Muscle layer of duodenum (tissue), 2 donors: ENCODE measurements at regions not wholly inside any gene's neighbourhood (a gene's known extent, or its start where the extent isn't known, plus 50 kb on each side); places are given as distances from the start of the nearest gene placed in this dataset.

Experiments
- H3K27ac ChIP-seq: one replicate; pipeline ENCODE4 v1.7.0; 2013; ENCODE audit warnings: mild to moderate bottlenecking, low read length
- H3K27me3 ChIP-seq: one replicate; pipeline ENCODE4 v1.7.0; 2013; ENCODE audit warnings: low read depth, mild to moderate bottlenecking, control low read depth, low read length
- H3K36me3 ChIP-seq, 2 donors: one replicate each; pipeline ENCODE4 v1.7.0; 2013; ENCODE audit warnings: low read length in 2 of 2, control low read depth in 1 of 2, mild to moderate bottlenecking in 1 of 2; ENCODE audit not compliant: insufficient read depth in 2 of 2, control insufficient read depth in 1 of 2
- H3K4me1 ChIP-seq, 2 donors: one replicate each; pipeline ENCODE4 v1.7.0; 2013; ENCODE audit warnings: low read length in 2 of 2, mild to moderate bottlenecking in 2 of 2, control low read depth in 1 of 2, moderate library complexity in 1 of 2; ENCODE audit not compliant: insufficient read depth in 2 of 2, control insufficient read depth in 1 of 2
- H3K4me3 ChIP-seq, 2 donors: one replicate each; pipeline ENCODE4 v1.7.0; 2013; ENCODE audit warnings: low read length in 2 of 2, low read depth in 1 of 2, mild to moderate bottlenecking in 1 of 2
- H3K9me3 ChIP-seq, 2 donors: one replicate each; pipeline ENCODE4 v1.7.0; 2013; ENCODE audit warnings: low read length in 2 of 2, control low read depth in 1 of 2, mild to moderate bottlenecking in 1 of 2; ENCODE audit not compliant: control insufficient read depth in 1 of 2
- donor health status: healthy.

GRCh38 chr2:120415728-120416509 lies 70.0 kb downstream of the INHBB start:
- Histone ChIP-seq H3K36me3 (no peaks in the 10 kb centered on the region), H3K4me3 (no peak overlapping the region), H3K4me1 (no peaks in the 10 kb centered on the region), H3K27ac (no peak overlapping the region), H3K9me3 (peaks cover 0 to 12% of the 10 kb centered on the region in 2 donors), H3K27me3 (no peaks in the 10 kb centered on the region)

- H3K27ac ChIP-seq, result no peak overlapping the region
- no peaks in the 10 kb centered on the region for H3K27me3 ChIP-seq
- H3K4me3 ChIP-seq, result no peak overlapping the region
- no peaks in the 10 kb centered on the region for H3K4me1 ChIP-seq
- H3K9me3 ChIP-seq, result no peaks in the 10 kb centered on the region
- no peaks in the 10 kb centered on the region for H3K36me3 ChIP-seq
Measured at GRCh38 chr2:120418174-120418787, 72.3 kb downstream of the INHBB start.

GRCh38 chr2:120419073-120419472 lies 73.1 kb downstream of the INHBB start:
- H3K9me3 ChIP-seq, result no peaks in the 10 kb centered on the region
- H3K36me3 ChIP-seq, result no peaks in the 10 kb centered on the region
- no peak overlapping the region for H3K27ac ChIP-seq
- H3K4me1 ChIP-seq, result no peaks in the 10 kb centered on the region
- no peaks in the 10 kb centered on the region for H3K27me3 ChIP-seq
- no peak overlapping the region for H3K4me3 ChIP-seq

- H3K27me3 ChIP-seq, result no peaks in the 10 kb centered on the region
- no peak overlapping the region for H3K4me3 ChIP-seq
- H3K4me1 ChIP-seq, result no peaks in the 10 kb centered on the region
- H3K9me3 ChIP-seq, result no peaks in the 10 kb centered on the region
- no peaks in the 10 kb centered on the region for H3K36me3 ChIP-seq
- H3K27ac ChIP-seq, result no peak overlapping the region
Measured at GRCh38 chr2:120419955-120420354, 74.0 kb downstream of the INHBB start.

- Histone ChIP-seq H3K4me3 (no peak overlapping the region), H3K9me3 (no peaks in the 10 kb centered on the region), H3K4me1 (no peaks in the 10 kb centered on the region), H3K27ac (no peak overlapping the region), H3K36me3 (no peaks in the 10 kb centered on the region), H3K27me3 (no peaks in the 10 kb centered on the region)
Measured at GRCh38 chr2:120421126-120421829, 75.3 kb downstream of the INHBB start.

- no peaks in the 10 kb centered on the region for H3K4me1 ChIP-seq
- H3K27me3 ChIP-seq, result no peaks in the 10 kb centered on the region
Measured at GRCh38 chr2:120421830-120422175, 75.9 kb downstream of the INHBB start.

GRCh38 chr2:120422465-120423160 lies 76.7 kb downstream of the INHBB start:
- H3K27ac ChIP-seq, result no peak overlapping the region
- H3K9me3 ChIP-seq, result no peaks in the 10 kb centered on the region

More at GRCh38 chr2:120421830-120422175, 75.9 kb downstream of the INHBB start:
- Histone ChIP-seq H3K4me3 (no peak overlapping the region), H3K27ac (no peak overlapping the region), H3K9me3 (no peaks in the 10 kb centered on the region), H3K36me3 (no peaks in the 10 kb centered on the region)

GRCh38 chr2:120423167-120423943 lies 77.4 kb downstream of the INHBB start:
- H3K27me3 ChIP-seq, result no peaks in the 10 kb centered on the region
- H3K4me1 ChIP-seq, result no peaks in the 10 kb centered on the region
- H3K4me3 ChIP-seq, result no peak overlapping the region
- no peak overlapping the region for H3K27ac ChIP-seq
- no peaks in the 10 kb centered on the region for H3K9me3 ChIP-seq
- no peaks in the 10 kb centered on the region for H3K36me3 ChIP-seq

More at GRCh38 chr2:120422465-120423160, 76.7 kb downstream of the INHBB start:
- Histone ChIP-seq H3K27me3 (no peaks in the 10 kb centered on the region), H3K36me3 (no peaks in the 10 kb centered on the region), H3K4me3 (no peak overlapping the region), H3K4me1 (no peaks in the 10 kb centered on the region)

GRCh38 chr2:120424274-120424796 lies 78.4 kb downstream of the INHBB start:
- no peak overlapping the region for H3K4me3 ChIP-seq
- no peaks in the 10 kb centered on the region for H3K9me3 ChIP-seq
- no peaks in the 10 kb centered on the region for H3K27me3 ChIP-seq
- no peaks in the 10 kb centered on the region for H3K4me1 ChIP-seq
- no peak overlapping the region for H3K27ac ChIP-seq
- H3K36me3 ChIP-seq, result no peaks in the 10 kb centered on the region

GRCh38 chr2:120425014-120425413 lies 79.1 kb downstream of the INHBB start:
- no peak overlapping the region for H3K4me3 ChIP-seq
- H3K27ac ChIP-seq, result no peak overlapping the region
- H3K36me3 ChIP-seq, result no peaks in the 10 kb centered on the region
- H3K27me3 ChIP-seq, result no peaks in the 10 kb centered on the region
- H3K9me3 ChIP-seq, result no peaks in the 10 kb centered on the region
- H3K4me1 ChIP-seq, result no peaks in the 10 kb centered on the region
